H1 (cell line): ENCODE measurements at regions not wholly inside any gene's neighbourhood (a gene's known extent, or its start where the extent isn't known, plus 50 kb on each side); places are given as distances from the start of the nearest gene placed in this dataset.

Source experiments
- CTCF ChIA-PET: fragments of 300-600 bp; sonication (Branson Sonifier 250); formaldehyde crosslinking; loops from one replicate; lab custom pipeline; 2021; ENCODE audit not compliant: partially characterized antibody; lab: Charles Lee
- POLR2A ChIA-PET: fragments of 300-600 bp; sonication (Branson Sonifier 250); formaldehyde crosslinking; loops from one replicate; lab custom pipeline; 2021; ENCODE audit warnings: inconsistent platforms; ENCODE audit not compliant: partially characterized antibody; lab: Charles Lee
- DNase-seq, 2 experiments: peaks; one replicate each; pipeline versions ENCODE4 v3.0.0 to v3.0.0-alpha.2; 2010 to 2022; ENCODE audit warnings: low spot score in 2 of 2, low read depth in 1 of 2, mixed read lengths in 1 of 2
- FAIRE-seq: peaks from 2 replicates; lab custom pipeline; 2011; peaks lifted over from hg19 to GRCh38; lab: Jason Lieb, UNC
- H2AFZ ChIP-seq: 2 replicates; pipeline ENCODE4 v1.8.1; 2012; ENCODE audit warnings: low read length, inconsistent platforms
- H2AK5ac ChIP-seq: 2 replicates; pipeline ENCODE4 v1.6.1; 2013; ENCODE audit warnings: low read depth, low read length
- H2BK120ac ChIP-seq: replicated peaks from 2 replicates; pipeline ENCODE3; 2013; ENCODE audit warnings: low read depth, low read length, inconsistent platforms
- H2BK12ac ChIP-seq: 2 replicates; pipeline ENCODE4 v1.6.1; 2013; ENCODE audit warnings: low read depth, low read length
- H2BK15ac ChIP-seq: 2 replicates; pipeline ENCODE4 v1.6.1; 2013; ENCODE audit warnings: low read length
- H2BK20ac ChIP-seq: 2 replicates; pipeline ENCODE4 v1.6.1; 2013; ENCODE audit warnings: low read length
- H2BK5ac ChIP-seq: 2 replicates; pipeline ENCODE4 v1.6.1; 2013; ENCODE audit warnings: low read depth, low read length
- H3K14ac ChIP-seq: 2 replicates; pipeline ENCODE4 v1.6.1; 2013; ENCODE audit warnings: inconsistent platforms; ENCODE audit not compliant: insufficient read length
- H3K18ac ChIP-seq: 2 replicates; pipeline ENCODE4 v1.6.1; 2013; ENCODE audit warnings: low read length; ENCODE audit errors: extremely low read depth
- H3K23ac ChIP-seq: 2 replicates; pipeline ENCODE4 v1.6.1; 2013; ENCODE audit warnings: inconsistent platforms; ENCODE audit not compliant: insufficient read length
- H3K23me2 ChIP-seq: 2 replicates; pipeline ENCODE4 v1.6.1; 2013; ENCODE audit warnings: low read depth, low read length
- H3K27ac ChIP-seq: 2 replicates; pipeline ENCODE4 v1.6.1; 2011; ENCODE audit warnings: low read depth, low read length, inconsistent platforms
- H3K27me3 ChIP-seq, 4 experiments: replicated peaks in 1 of 4; 1 replicate in 1 of 4; 2 replicates in 3 of 4; pipeline versions ENCODE4 v1.6.1 to v1.8.1; 2011 to 2013; ENCODE audit warnings: low read length in 3 of 4, mild to moderate bottlenecking in 3 of 4, inconsistent platforms in 2 of 4, mixed read lengths in 2 of 4, moderate library complexity in 1 of 4; ENCODE audit not compliant: control insufficient read depth in 3 of 4, insufficient read depth in 3 of 4; ENCODE audit errors: extremely low read depth in 1 of 4
- H3K36me3 ChIP-seq, 4 experiments: 2 replicates each; pipeline versions ENCODE4 v1.6.1 to v1.8.1; 2011 to 2013; ENCODE audit warnings: mild to moderate bottlenecking in 4 of 4, low read length in 3 of 4, moderate library complexity in 2 of 4, control low read depth in 1 of 4, inconsistent platforms in 1 of 4; ENCODE audit not compliant: insufficient read depth in 4 of 4, control insufficient read depth in 2 of 4
- H3K4ac ChIP-seq: replicated peaks from 2 replicates; pipeline ENCODE3; 2013; ENCODE audit warnings: low read length, low read depth, mixed read lengths, inconsistent platforms; ENCODE audit not compliant: insufficient read length
- H3K4me1 ChIP-seq, 4 experiments: replicated peaks in 1 of 4; 1 replicate in 1 of 4; 2 replicates in 3 of 4; pipeline versions ENCODE4 v1.6.1 to v1.8.1; 2011 to 2013; ENCODE audit warnings: low read length in 3 of 4, inconsistent platforms in 2 of 4, mixed read lengths in 1 of 4; ENCODE audit not compliant: insufficient read depth in 4 of 4, control insufficient read depth in 3 of 4
- H3K4me2 ChIP-seq, 2 experiments: 2 replicates each; pipeline versions ENCODE4 v1.6.1 to v1.8.1; 2011 to 2013; ENCODE audit warnings: low read depth in 2 of 2, low read length in 2 of 2, control low read depth in 1 of 2, inconsistent platforms in 1 of 2, mild to moderate bottlenecking in 1 of 2; ENCODE audit not compliant: insufficient read depth in 1 of 2
- H3K4me3 ChIP-seq, 4 experiments: fragments of 200-600, 300-600 bp in 1 of 4; sonication (generic), shearing (Covaris generic), sonication (Bioruptor Twin) in 1 of 4; 2 replicates each; pipeline versions ENCODE4 v1.5.1 to v1.8.1; 2011 to 2016; ENCODE audit warnings: low read length in 4 of 4, low read depth in 3 of 4, control low read depth in 2 of 4, inconsistent platforms in 2 of 4, mild to moderate bottlenecking in 2 of 4, mixed read lengths in 1 of 4, moderate library complexity in 1 of 4; ENCODE audit not compliant: insufficient read depth in 2 of 4; ENCODE audit errors: extremely low read depth in 1 of 4
- H3K56ac ChIP-seq: replicated peaks from 2 replicates; pipeline ENCODE3; 2013; ENCODE audit warnings: low read depth, mild to moderate bottlenecking, mixed read lengths, low read length, inconsistent platforms; ENCODE audit not compliant: insufficient read length
- H3K79me1 ChIP-seq: 2 replicates; pipeline ENCODE4 v1.6.1; 2013; ENCODE audit warnings: low read depth, low read length, control low read depth
- H3K79me2 ChIP-seq, 2 experiments: 2 replicates each; pipeline versions ENCODE4 v1.6.1 to v1.8.1; 2012 to 2013; ENCODE audit warnings: low read length in 2 of 2, mild to moderate bottlenecking in 2 of 2, inconsistent platforms in 1 of 2; ENCODE audit not compliant: insufficient read depth in 2 of 2, control insufficient read depth in 1 of 2
- H3K9ac ChIP-seq, 4 experiments: replicated peaks in 1 of 4; 1 replicate in 1 of 4; 2 replicates in 3 of 4; pipeline versions ENCODE4 v1.6.1 to v1.8.1; 2011 to 2013; ENCODE audit warnings: low read depth in 3 of 4, low read length in 3 of 4, control low read depth in 2 of 4, mild to moderate bottlenecking in 2 of 4, moderate library complexity in 2 of 4, inconsistent platforms in 1 of 4; ENCODE audit errors: extremely low read depth in 1 of 4
- H3K9me3 ChIP-seq, 2 experiments: 2 replicates each; pipeline versions ENCODE4 v1.6.1 to v1.8.1; 2012 to 2013; ENCODE audit warnings: mild to moderate bottlenecking in 2 of 2, moderate library complexity in 2 of 2, control low read depth in 1 of 2, inconsistent platforms in 1 of 2, low read depth in 1 of 2, low read length in 1 of 2, mixed read lengths in 1 of 2; ENCODE audit not compliant: insufficient read depth in 2 of 2
- H4K20me1 ChIP-seq, 2 experiments: replicated peaks in 1 of 2; 2 replicates each; pipeline versions ENCODE3 to v1.8.1; 2011 to 2013; ENCODE audit warnings: inconsistent platforms in 2 of 2, low read length in 2 of 2, mild to moderate bottlenecking in 1 of 2; ENCODE audit not compliant: insufficient read depth in 2 of 2, control insufficient read depth in 1 of 2
- H4K5ac ChIP-seq: 2 replicates; pipeline ENCODE4 v1.6.1; 2013; ENCODE audit warnings: low read length, low read depth, mixed read lengths, inconsistent platforms; ENCODE audit not compliant: insufficient read length
- H4K8ac ChIP-seq: 2 replicates; pipeline ENCODE4 v1.8.0; 2013; ENCODE audit warnings: mild to moderate bottlenecking, moderate library complexity, low read length, inconsistent platforms; ENCODE audit not compliant: insufficient read depth; ENCODE audit errors: extremely low read depth
- H4K91ac ChIP-seq: replicated peaks from 2 replicates; pipeline ENCODE3; 2013; ENCODE audit warnings: low read length, mixed read lengths, inconsistent platforms; ENCODE audit not compliant: insufficient read length
- ATF2 ChIP-seq: IDR thresholded peaks from 2 replicates; pipeline ENCODE4 v1.6.1; 2012; ENCODE audit warnings: low read length, inconsistent platforms
- EP300 ChIP-seq, 2 experiments: IDR thresholded peaks; 1 replicate in 1 of 2; 2 replicates in 1 of 2; pipeline ENCODE4 v1.6.1; 2011 to 2012; ENCODE audit warnings: low read depth in 2 of 2, low read length in 2 of 2, mild to moderate bottlenecking in 2 of 2, borderline replicate concordance in 1 of 2, inconsistent platforms in 1 of 2, moderate library complexity in 1 of 2
- JUND ChIP-seq: IDR thresholded peaks from 2 replicates; pipeline ENCODE4 v1.6.1; 2011; ENCODE audit warnings: mild to moderate bottlenecking, improper control_type of control experiment, low read length
- WGBS, 2 experiments: shearing (Covaris generic) in 1 of 2; methylation state at CpG; one replicate each; pipeline versions ENCODE4 v1.1.6 to v1.1.7; 2013 to 2015; ENCODE audit warnings: low lambda C conversion rate in 2 of 2, mixed read lengths in 2 of 2, inconsistent platforms in 1 of 2, low coverage in 1 of 2, missing lambda C conversion rate in 1 of 2; ENCODE audit not compliant: insufficient replicate concordance in 2 of 2, insufficient coverage in 1 of 2, insufficient read length in 1 of 2; ENCODE audit errors: extremely low coverage in 1 of 2, missing lambda C conversion rate in 1 of 2; 5-methylcytosine and 5-hydroxymethylcytosine counted together

- 83 to 100% methylated on average over 1 of the region's 1 CpG for WGBS, 2 experiments
- no peaks in the 10 kb centered on the region for H3K79me1 ChIP-seq
- H3K4me1 ChIP-seq, result peaks cover 0 to 4% (median 0%) of the 10 kb centered on the region in 4 experiments; a peak in 3 of 7 replicates
- no peak for DNase-seq
- no peak overlapping the region for H3K23ac ChIP-seq
- H3K4ac ChIP-seq, result no peak overlapping the region
- H3K27ac ChIP-seq, result no peak overlapping the region
- no peak overlapping the region for H3K14ac ChIP-seq
- H4K91ac ChIP-seq, result no peak overlapping the region
- H3K27me3 ChIP-seq, result no peaks in the 10 kb centered on the region
- H4K5ac ChIP-seq, result no peak overlapping the region
- peaks cover 0 to 2% of the 10 kb centered on the region in 2 experiments for H4K20me1 ChIP-seq
- TF ChIP-seq EP300 (IDR thresholded peaks at IDR 0.05; ENCODE audit: borderline replicate concordance in 1 of 2, low read depth in 2 of 2, low read length in 2 of 2) (no peak), ATF2 (no peak), JUND (no peak)
- TF ChIP-seq, all 59 proteins: peak for 0
- Histone ChIP-seq H3K79me2 (no peaks in the 10 kb centered on the region), H3K9me3 (no peaks in the 10 kb centered on the region), H3K4me2 (no peak overlapping the region), H2BK20ac (0 out of 2 replicates have a peak overlapping the region, but pooled peaks have one; percentile 57), H2AK5ac (no peak overlapping the region), H2BK15ac (no peak overlapping the region), H2BK12ac (no peak overlapping the region), H3K18ac (no peak overlapping the region), H4K8ac (no peak overlapping the region), H3K56ac (peak overlapping the region; percentile 77), H3K9ac (no peak overlapping the region), H3K23me2 (peaks cover 9% of the 10 kb centered on the region; the same call in 1 of the 2 replicates), H3K36me3 (no peaks in the 10 kb centered on the region), H3K4me3 (no peak overlapping the region), H2BK5ac (no peak overlapping the region), H2BK120ac (no peak overlapping the region), H2AFZ (no peak overlapping the region)
- POLR2A ChIA-PET, result no interaction called here
- CTCF ChIA-PET, result interaction anchor here (0.6 kb wide), 1 partner anchor 155 kb away, joined by 3 read pairs; no protein-coding TSS in a partner anchor
- no peak for FAIRE-seq
Observed at GRCh38 chr17:5911919-5912318, 158.3 kb upstream of the WSCD1 start.
